ENCODE measurements at regions not wholly inside any gene's neighbourhood (a gene's known extent, or its start where the extent isn't known, plus 50 kb on each side); places are given as distances from the start of the nearest gene placed in this dataset.

GRCh38 chr2:198414976-198415375 is 610.6 kb downstream of the PLCL1 start:
- TF ChIP-seq YY1 (IDR thresholded peaks at IDR 0.05; ENCODE audit: insufficient read depth, insufficient read length) = no peak
- no peak for TF ChIP-seq ZNF274 (IDR thresholded peaks at IDR 0.05; ENCODE audit: low read depth, low read length)
- TF ChIP-seq SUZ12 (IDR thresholded peaks at IDR 0.05; ENCODE audit: extremely low read depth, insufficient read depth, insufficient read length) = no peak
